Sigmoid colon (tissue), 6 donors: ENCODE measurements at regions not wholly inside any gene's neighbourhood (a gene's known extent, or its start where the extent isn't known, plus 50 kb on each side); places are given as distances from the start of the nearest gene placed in this dataset.

Source experiments
- DNase-seq: peaks from one replicate; pipeline ENCODE4 v3.0.0-alpha.2; 2019
- H3K27ac ChIP-seq, 4 donors: fragments of 200-600 bp; sonication (generic); one replicate each; pipeline ENCODE4 v1.5.1; 2016 to 2019; ENCODE audit warnings: mild to moderate bottlenecking in 1 of 4
- H3K27me3 ChIP-seq, 3 donors: fragments of 200-600 bp; sonication (generic); one replicate each; pipeline ENCODE4 v1.5.1; 2019; ENCODE audit warnings: mild to moderate bottlenecking in 1 of 3
- H3K36me3 ChIP-seq, 4 donors: fragments of 200-600 bp; sonication (generic); one replicate each; pipeline ENCODE4 v1.5.1; 2016 to 2019
- H3K4me1 ChIP-seq, 4 donors: fragments of 200-600 bp; sonication (generic); one replicate each; pipeline ENCODE4 v1.5.1; 2017 to 2019
- H3K4me3 ChIP-seq, 4 donors: fragments of 200-600 bp; sonication (generic); one replicate each; pipeline ENCODE4 v1.5.1; 2017 to 2019; ENCODE audit warnings: mild to moderate bottlenecking in 2 of 4, moderate library complexity in 1 of 4
- H3K9me3 ChIP-seq, 4 donors: fragments of 200-600 bp in 3 of 4; sonication (generic) in 3 of 4; one replicate each; pipeline versions ENCODE4 v1.5.1 to v1.6.1; 2013 to 2019
- CTCF ChIP-seq, 4 experiments: fragments of 450-650 bp in 3 of 4; fragments of 200-600 bp in 1 of 4; IDR thresholded peaks; one replicate each; pipeline ENCODE4 v1.5.1; 2016 to 2019; ENCODE audit warnings: antibody characterized with exemption in 4 of 4, mild to moderate bottlenecking in 3 of 4, moderate library complexity in 2 of 4
- EP300 ChIP-seq, 4 donors: sonication (generic); formaldehyde crosslinking; IDR thresholded peaks; one replicate each; pipeline ENCODE4 v1.6.1; 2017; ENCODE audit warnings: antibody characterized with exemption in 4 of 4
- POLR2A ChIP-seq, 2 donors: fragments of 450-650 bp; IDR thresholded peaks; one replicate each; pipeline ENCODE4 v1.6.1; 2016; ENCODE audit warnings: antibody characterized with exemption in 2 of 2, mild to moderate bottlenecking in 2 of 2, moderate library complexity in 2 of 2
- POLR2AphosphoS5 ChIP-seq, 4 donors: sonication (generic); formaldehyde crosslinking; IDR thresholded peaks; one replicate each; pipeline ENCODE4 v1.6.1; 2017; ENCODE audit warnings: antibody characterized with exemption in 4 of 4
- WGBS, 2 donors: extraction: QIAGEN DNeasy Blood & Tissue Kit; methylation state at CpG; one replicate each; pipeline ENCODE4 v1.1.7; 2013; 5-methylcytosine and 5-hydroxymethylcytosine counted together
- intact Hi-C: fragments of 100-400 bp; cut with DNase I; formaldehyde crosslinking; loops from one replicate; pipeline ENCODE4 v1.15.1; 2023
- donor health status: healthy with polysubstance abuse.
- donor health status: healthy.

- H3K27ac ChIP-seq, result no peak overlapping the region
- no peaks in the 10 kb centered on the region for H3K4me1 ChIP-seq
- WGBS, 2 donors, result 71 to 86% methylated on average over 2 of the region's 2 CpGs
- intact Hi-C loops, result no loop called here
- H3K36me3 ChIP-seq, result no peaks in the 10 kb centered on the region
- H3K4me3 ChIP-seq, result no peak overlapping the region
- H3K27me3 ChIP-seq, result no peaks in the 10 kb centered on the region
- TF ChIP-seq POLR2A (IDR thresholded peaks at IDR 0.05) (no peak), EP300 (IDR thresholded peaks at IDR 0.05) (no peak), POLR2AphosphoS5 (IDR thresholded peaks at IDR 0.05) (no peak), CTCF (IDR thresholded peaks at IDR 0.05) (no peak)
- no peak for DNase-seq
- H3K9me3 ChIP-seq, result no peaks in the 10 kb centered on the region
Measured at GRCh38 chr6:22057962-22058361, 238.9 kb downstream of the PRL start.

GRCh38 chr6:22059126-22059525 is 237.7 kb downstream of the PRL start:
- no peak for TF ChIP-seq POLR2AphosphoS5 (IDR thresholded peaks at IDR 0.05)
- no peak for TF ChIP-seq CTCF (IDR thresholded peaks at IDR 0.05)
- TF ChIP-seq EP300 (IDR thresholded peaks at IDR 0.05), result no peak
- TF ChIP-seq POLR2A (IDR thresholded peaks at IDR 0.05), result no peak
- H3K9me3 ChIP-seq, result no peaks in the 10 kb centered on the region
- H3K4me1 ChIP-seq, result no peaks in the 10 kb centered on the region
- no peak overlapping the region for H3K27ac ChIP-seq
- no peak for DNase-seq
- WGBS, 2 donors, result 74 to 80% methylated on average over 3 of the region's 3 CpGs
- H3K36me3 ChIP-seq, result no peaks in the 10 kb centered on the region
- H3K4me3 ChIP-seq, result no peak overlapping the region
- intact Hi-C loops, result no loop called here
- no peaks in the 10 kb centered on the region for H3K27me3 ChIP-seq

GRCh38 chr6:22059946-22060345 is 236.9 kb downstream of the PRL start:
- no peak overlapping the region for H3K4me3 ChIP-seq
- no peaks in the 10 kb centered on the region for H3K4me1 ChIP-seq
- TF ChIP-seq CTCF (IDR thresholded peaks at IDR 0.05) (no peak), POLR2AphosphoS5 (IDR thresholded peaks at IDR 0.05) (no peak), POLR2A (IDR thresholded peaks at IDR 0.05) (no peak), EP300 (IDR thresholded peaks at IDR 0.05) (no peak)
- no peaks in the 10 kb centered on the region for H3K36me3 ChIP-seq
- no peak overlapping the region for H3K27ac ChIP-seq
- intact Hi-C loops, result no loop called here
- DNase-seq, result no peak
- 66 to 85% methylated on average over 1 of the region's 1 CpG for WGBS, 2 donors
- no peaks in the 10 kb centered on the region for H3K9me3 ChIP-seq
- H3K27me3 ChIP-seq, result no peaks in the 10 kb centered on the region

GRCh38 chr6:22062807-22063408 is 233.9 kb downstream of the PRL start:
- no peak overlapping the region for H3K4me3 ChIP-seq
- intact Hi-C loops, result no loop called here
- DNase-seq, result no peak
- no peak overlapping the region for H3K27ac ChIP-seq
- H3K9me3 ChIP-seq, result no peaks in the 10 kb centered on the region
- no peak for TF ChIP-seq POLR2A (IDR thresholded peaks at IDR 0.05)
- no peak for TF ChIP-seq CTCF (IDR thresholded peaks at IDR 0.05)
- no peak for TF ChIP-seq EP300 (IDR thresholded peaks at IDR 0.05)
- TF ChIP-seq POLR2AphosphoS5 (IDR thresholded peaks at IDR 0.05), result no peak
- 47 to 84% methylated on average over 21 of the region's 21 CpGs for WGBS, 2 donors
- H3K36me3 ChIP-seq, result no peaks in the 10 kb centered on the region
- H3K27me3 ChIP-seq, result no peaks in the 10 kb centered on the region
- peaks cover 0 to 13% (median 9%) of the 10 kb centered on the region in 4 donors for H3K4me1 ChIP-seq

GRCh38 chr6:22064558-22064957 is 232.3 kb downstream of the PRL start:
- no peaks in the 10 kb centered on the region for H3K9me3 ChIP-seq
- 88 to 94% methylated on average over 1 of the region's 1 CpG for WGBS, 2 donors
- H3K27ac ChIP-seq, result no peak overlapping the region
- no peak overlapping the region for H3K4me3 ChIP-seq
- peaks cover 0 to 21% (median 9%) of the 10 kb centered on the region in 4 donors for H3K4me1 ChIP-seq
- TF ChIP-seq EP300 (IDR thresholded peaks at IDR 0.05) (no peak), POLR2A (IDR thresholded peaks at IDR 0.05) (no peak), POLR2AphosphoS5 (IDR thresholded peaks at IDR 0.05) (no peak), CTCF (IDR thresholded peaks at IDR 0.05) (no peak)
- no peak for DNase-seq
- no peaks in the 10 kb centered on the region for H3K27me3 ChIP-seq
- intact Hi-C loops, result no loop called here
- H3K36me3 ChIP-seq, result no peaks in the 10 kb centered on the region
